HCT116 (cell line): ENCODE measurements at regions not wholly inside any gene's neighbourhood (a gene's known extent, or its start where the extent isn't known, plus 50 kb on each side); places are given as distances from the start of the nearest gene placed in this dataset.

Experiments used
- ATAC-seq: fragments of 200-7000 bp; cut with Tn5 transposase; 2 replicates; pipeline ENCODE4 v1.9.1; 2020; ENCODE audit warnings: mild to moderate bottlenecking, moderate library complexity
- BruUV-seq: library from RNA; stranded (reverse); fragments of 400-500 nt; replicated peaks from 2 replicates; lab custom pipeline; 2021; lab: Mats Ljungman, UMichigan
- CTCF ChIA-PET: fragments of 300-600 bp; sonication (Branson Sonifier 250); formaldehyde crosslinking; loops from one replicate; lab custom pipeline; 2021; ENCODE audit warnings: antibody characterized with exemption; lab: Charles Lee
- POLR2A ChIA-PET: fragments of 300-600, 350-600 bp; sonication (Branson Sonifier 250); formaldehyde crosslinking; loops from one replicate; lab custom pipeline; 2021; ENCODE audit warnings: antibody characterized with exemption; lab: Charles Lee
- RAD21 ChIA-PET, 2 experiments: fragments of 300-600 bp; sonication (Branson Sonifier 250); formaldehyde crosslinking; loops; one replicate each; lab custom pipeline; 2023; ENCODE audit warnings: low total read pairs in 2 of 2; ENCODE audit not compliant: uncharacterized antibody in 2 of 2, unreplicated experiment in 2 of 2, low non-redundant PET in 1 of 2; lab: Charles Lee
- DNase-seq: peaks from one replicate; pipeline ENCODE4 v3.0.0-alpha.2; 2010; ENCODE audit warnings: low read depth, low spot score
- H2AFZ ChIP-seq: fragments of 200-600 bp; shearing (Covaris generic), sonication (generic); 2 replicates; pipeline ENCODE4 v1.6.1; 2017; ENCODE audit warnings: low read depth, mixed run types, mixed read lengths, antibody characterized with exemption, low read length; ENCODE audit not compliant: poor library complexity, severe bottlenecking
- H3K27ac ChIP-seq: 2 replicates; pipeline ENCODE4 v1.5.1; 2012; ENCODE audit warnings: low read depth, low read length
- H3K27me3 ChIP-seq: fragments of 200-600 bp; sonication (generic); 2 replicates; pipeline ENCODE4 v1.6.1; 2016; ENCODE audit warnings: mixed run types, low read length, mixed read lengths; ENCODE audit not compliant: insufficient read depth
- H3K36me3 ChIP-seq, 2 experiments: fragments of 200-500 bp in 1 of 2; fragments of 200-600 bp in 1 of 2; sonication (Bioruptor generic) in 1 of 2; sonication (generic) in 1 of 2; 2 replicates each; pipeline versions ENCODE4 v1.5.1 to v1.6.1; 2014 to 2016; ENCODE audit warnings: low read length in 2 of 2, inconsistent platforms in 1 of 2, mixed read lengths in 1 of 2, mixed run types in 1 of 2; ENCODE audit not compliant: insufficient read depth in 2 of 2, control insufficient read depth in 1 of 2
- H3K4me1 ChIP-seq, 2 experiments: fragments of 200-600 bp in 1 of 2; sonication (generic) in 1 of 2; 2 replicates each; pipeline versions ENCODE4 v1.5.1 to v1.6.1; 2012 to 2017; ENCODE audit warnings: low read length in 2 of 2, inconsistent platforms in 1 of 2, mild to moderate bottlenecking in 1 of 2, mixed read lengths in 1 of 2, mixed run types in 1 of 2, moderate library complexity in 1 of 2; ENCODE audit not compliant: insufficient read depth in 2 of 2, control insufficient read depth in 1 of 2
- H3K4me2 ChIP-seq: fragments of 200-600 bp; sonication (generic); 2 replicates; pipeline ENCODE4 v1.6.1; 2017; ENCODE audit warnings: mixed run types, low read length, mixed read lengths
- H3K4me3 ChIP-seq, 2 experiments: fragments of 200-600 bp in 1 of 2; sonication (generic) in 1 of 2; replicated peaks in 1 of 2; 2 replicates each; pipeline ENCODE4 v1.5.1; 2011 to 2016; ENCODE audit warnings: low read length in 2 of 2, control low read depth in 1 of 2, low read depth in 1 of 2, mild to moderate bottlenecking in 1 of 2, mixed read lengths in 1 of 2, mixed run types in 1 of 2
- H3K79me2 ChIP-seq: fragments of 200-600 bp; sonication (generic); 2 replicates; pipeline ENCODE4 v1.6.1; 2017; ENCODE audit warnings: mild to moderate bottlenecking, mixed run types, low read length, moderate library complexity, mixed read lengths; ENCODE audit not compliant: insufficient read depth
- H3K9ac ChIP-seq: fragments of 200-600 bp; sonication (generic); 2 replicates; pipeline ENCODE4 v1.6.1; 2016; ENCODE audit warnings: low read length, mixed read lengths
- H3K9me2 ChIP-seq: fragments of 200-600 bp; sonication (generic), shearing (Covaris generic); 2 replicates; pipeline ENCODE4 v1.6.1; 2017; ENCODE audit warnings: mixed run types, mild to moderate bottlenecking, moderate library complexity; ENCODE audit not compliant: insufficient read depth
- H3K9me3 ChIP-seq, 2 experiments: fragments of 200-500 bp in 1 of 2; fragments of 200-600 bp in 1 of 2; sonication (Bioruptor generic) in 1 of 2; sonication (generic) in 1 of 2; 2 replicates each; pipeline ENCODE4 v1.6.1; 2014 to 2017; ENCODE audit warnings: low read length in 2 of 2, mixed read lengths in 2 of 2, inconsistent platforms in 1 of 2, low read depth in 1 of 2, mild to moderate bottlenecking in 1 of 2, mixed run types in 1 of 2, moderate library complexity in 1 of 2; ENCODE audit not compliant: control insufficient read depth in 1 of 2, insufficient read depth in 1 of 2
- H4K20me1 ChIP-seq: fragments of 200-600 bp; sonication (generic), shearing (Covaris generic); 2 replicates; pipeline ENCODE4 v1.6.1; 2017; ENCODE audit warnings: mixed run types, mild to moderate bottlenecking, moderate library complexity; ENCODE audit not compliant: insufficient read depth
- CBX3 ChIP-seq: IDR thresholded peaks from 2 replicates; pipeline ENCODE4 v1.6.1; 2012; ENCODE audit warnings: low read depth
- CEBPB ChIP-seq: IDR thresholded peaks from 2 replicates; pipeline ENCODE4 v1.6.1; 2012; ENCODE audit warnings: low read depth
- EGR1 ChIP-seq: IDR thresholded peaks from 2 replicates; pipeline ENCODE4 v1.6.1; 2012; ENCODE audit warnings: low read depth
- EZH2phosphoT487 ChIP-seq: fragments of 200-600 bp; IDR thresholded peaks from 2 replicates; pipeline ENCODE4 v1.6.1; 2018; ENCODE audit warnings: antibody characterized with exemption, borderline replicate concordance
- JUND ChIP-seq: IDR thresholded peaks from 2 replicates; pipeline ENCODE4 v1.6.1; 2012
- POLR2A ChIP-seq: IDR thresholded peaks from 2 replicates; pipeline ENCODE4 v1.7.0; 2011; ENCODE audit warnings: borderline replicate concordance; ENCODE audit not compliant: insufficient read depth, insufficient read length; ENCODE audit errors: extremely low read depth
- POLR2AphosphoS5 ChIP-seq: IDR thresholded peaks from 2 replicates; pipeline ENCODE4 v1.6.1; 2011; ENCODE audit warnings: mild to moderate bottlenecking, low read depth, low read length, moderate library complexity
- RAD21 ChIP-seq: IDR thresholded peaks from 2 replicates; pipeline ENCODE4 v1.6.1; 2012; ENCODE audit warnings: low read depth, mild to moderate bottlenecking
- TCF7L2 ChIP-seq: IDR thresholded peaks from 2 replicates; pipeline ENCODE4 v1.7.0; 2011; ENCODE audit warnings: borderline replicate concordance, inconsistent platforms; ENCODE audit not compliant: insufficient read depth, insufficient read length; ENCODE audit errors: extremely low read depth
- ZFX ChIP-seq: fragments of 450-650 bp; IDR thresholded peaks from 2 replicates; pipeline ENCODE4 v1.6.1; 2017
- intact Hi-C: fragments of 100-400 bp; cut with micrococcal nuclease; formaldehyde crosslinking; loops from 2 replicates; pipeline ENCODE4 v1.10.0; 2022
- TF ChIP-seq, protein P1 (sequence below): IDR thresholded peaks from 2 replicates; pipeline ENCODE4 v1.6.1; 2011; ENCODE audit warnings: mild to moderate bottlenecking, low read length, moderate library complexity; ENCODE audit not compliant: insufficient replicate concordance; ENCODE audit errors: extremely low read depth
- TF ChIP-seq, protein P2 (sequence below): IDR thresholded peaks from 2 replicates; pipeline ENCODE4 v1.6.1; 2012
- TF ChIP-seq, protein P3 (sequence below), 3 experiments: fragments of 200-600 bp in 1 of 3; sonication (generic) in 1 of 3; IDR thresholded peaks in 2 of 3; conservative IDR thresholded peaks in 1 of 3; 2 replicates each; pipeline ENCODE4 v1.5.1; 2012 to 2017; ENCODE audit warnings: low read depth in 2 of 3, low read length in 2 of 3, antibody characterized with exemption in 1 of 3, borderline replicate concordance in 1 of 3, control low read depth in 1 of 3, mild to moderate bottlenecking in 1 of 3, mixed read lengths in 1 of 3, mixed run types in 1 of 3, moderate library complexity in 1 of 3; ENCODE audit not compliant: insufficient read depth in 1 of 3

DNA sequence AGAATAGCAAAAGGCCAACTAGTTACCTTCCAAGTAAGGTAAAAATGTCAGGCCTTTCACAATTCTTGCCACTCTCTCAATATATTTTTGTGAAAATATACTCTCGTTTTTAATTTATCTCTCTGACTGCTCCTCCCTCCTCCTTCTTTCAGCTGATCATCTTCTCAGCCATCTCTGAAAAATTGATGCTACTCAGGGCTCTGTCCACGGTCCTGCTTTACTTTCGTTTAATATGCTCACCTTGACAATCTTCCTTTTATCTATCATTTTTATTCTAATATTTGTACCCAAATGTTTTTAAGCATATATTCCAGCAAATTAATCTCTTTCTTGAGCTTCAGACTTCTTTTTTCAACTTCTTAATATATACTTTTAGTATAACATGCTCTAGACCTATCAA lies 1362.1 kb downstream of the ROBO1 start:
- TF ChIP-seq, protein P1, sequence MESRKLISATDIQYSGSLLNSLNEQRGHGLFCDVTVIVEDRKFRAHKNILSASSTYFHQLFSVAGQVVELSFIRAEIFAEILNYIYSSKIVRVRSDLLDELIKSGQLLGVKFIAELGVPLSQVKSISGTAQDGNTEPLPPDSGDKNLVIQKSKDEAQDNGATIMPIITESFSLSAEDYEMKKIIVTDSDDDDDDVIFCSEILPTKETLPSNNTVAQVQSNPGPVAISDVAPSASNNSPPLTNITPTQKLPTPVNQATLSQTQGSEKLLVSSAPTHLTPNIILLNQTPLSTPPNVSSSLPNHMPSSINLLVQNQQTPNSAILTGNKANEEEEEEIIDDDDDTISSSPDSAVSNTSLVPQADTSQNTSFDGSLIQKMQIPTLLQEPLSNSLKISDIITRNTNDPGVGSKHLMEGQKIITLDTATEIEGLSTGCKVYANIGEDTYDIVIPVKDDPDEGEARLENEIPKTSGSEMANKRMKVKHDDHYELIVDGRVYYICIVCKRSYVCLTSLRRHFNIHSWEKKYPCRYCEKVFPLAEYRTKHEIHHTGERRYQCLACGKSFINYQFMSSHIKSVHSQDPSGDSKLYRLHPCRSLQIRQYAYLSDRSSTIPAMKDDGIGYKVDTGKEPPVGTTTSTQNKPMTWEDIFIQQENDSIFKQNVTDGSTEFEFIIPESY = no peak
- TF ChIP-seq EZH2phosphoT487 = no peak
- TF ChIP-seq, protein P2, sequence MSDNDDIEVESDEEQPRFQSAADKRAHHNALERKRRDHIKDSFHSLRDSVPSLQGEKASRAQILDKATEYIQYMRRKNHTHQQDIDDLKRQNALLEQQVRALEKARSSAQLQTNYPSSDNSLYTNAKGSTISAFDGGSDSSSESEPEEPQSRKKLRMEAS = no peak
- TF ChIP-seq, all 23 proteins: peak for 0
- BruUV-seq = no TSS peak
- no peak for ATAC-seq
- DNase-seq = no peak
- Histone ChIP-seq H3K27me3 (no peaks in the 10 kb centered on the region), H3K27ac (no peak overlapping the region), H3K9me2 (no peaks in the 10 kb centered on the region), H2AFZ (no peak overlapping the region), H3K9ac (no peak overlapping the region), H3K9me3 (peaks cover 8 to 36% of the 10 kb centered on the region in 2 experiments; a peak in 2 of 4 replicates), H4K20me1 (no peaks in the 10 kb centered on the region), H3K4me3 (no peak overlapping the region), H3K4me1 (no peaks in the 10 kb centered on the region), H3K79me2 (no peaks in the 10 kb centered on the region), H3K4me2 (no peak overlapping the region), H3K36me3 (no peaks in the 10 kb centered on the region)
- POLR2A ChIA-PET = no interaction called here
- RAD21 ChIA-PET = no interaction called here
- CTCF ChIA-PET = no interaction called here
- intact Hi-C loops = no loop called here

DNA sequence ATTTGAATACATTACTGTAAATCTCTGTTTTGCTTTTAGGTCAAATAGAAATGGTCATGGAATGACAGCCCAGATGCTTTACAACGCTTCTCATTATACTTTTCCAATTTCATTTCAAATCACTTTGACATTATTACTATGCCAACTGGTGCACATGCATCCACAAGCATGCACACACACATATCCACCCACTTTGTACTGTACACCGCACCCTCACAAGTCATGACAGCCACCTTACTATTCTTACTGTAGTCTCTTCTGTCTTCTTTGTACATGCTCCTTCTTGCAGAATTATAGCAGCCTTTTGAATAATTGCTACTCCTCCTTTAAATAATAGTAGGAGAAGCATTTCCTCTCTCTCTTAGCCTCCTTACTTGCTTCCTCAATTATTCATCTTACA lies 1361.4 kb downstream of the ROBO1 start:
- TF ChIP-seq POLR2AphosphoS5 (no peak), CEBPB (no peak), EZH2phosphoT487 (no peak), TCF7L2 (no peak), ZFX (no peak), CBX3 (no peak), JUND (no peak), EGR1 (no peak), POLR2A (no peak), RAD21 (no peak)
- TF ChIP-seq, protein P1 = no peak
- TF ChIP-seq, protein P3, sequence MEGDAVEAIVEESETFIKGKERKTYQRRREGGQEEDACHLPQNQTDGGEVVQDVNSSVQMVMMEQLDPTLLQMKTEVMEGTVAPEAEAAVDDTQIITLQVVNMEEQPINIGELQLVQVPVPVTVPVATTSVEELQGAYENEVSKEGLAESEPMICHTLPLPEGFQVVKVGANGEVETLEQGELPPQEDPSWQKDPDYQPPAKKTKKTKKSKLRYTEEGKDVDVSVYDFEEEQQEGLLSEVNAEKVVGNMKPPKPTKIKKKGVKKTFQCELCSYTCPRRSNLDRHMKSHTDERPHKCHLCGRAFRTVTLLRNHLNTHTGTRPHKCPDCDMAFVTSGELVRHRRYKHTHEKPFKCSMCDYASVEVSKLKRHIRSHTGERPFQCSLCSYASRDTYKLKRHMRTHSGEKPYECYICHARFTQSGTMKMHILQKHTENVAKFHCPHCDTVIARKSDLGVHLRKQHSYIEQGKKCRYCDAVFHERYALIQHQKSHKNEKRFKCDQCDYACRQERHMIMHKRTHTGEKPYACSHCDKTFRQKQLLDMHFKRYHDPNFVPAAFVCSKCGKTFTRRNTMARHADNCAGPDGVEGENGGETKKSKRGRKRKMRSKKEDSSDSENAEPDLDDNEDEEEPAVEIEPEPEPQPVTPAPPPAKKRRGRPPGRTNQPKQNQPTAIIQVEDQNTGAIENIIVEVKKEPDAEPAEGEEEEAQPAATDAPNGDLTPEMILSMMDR (IDR thresholded peaks at IDR 0.05 in 2 of 3, conservative IDR thresholded peaks at IDR 0.05 in 1 of 3; ENCODE audit: borderline replicate concordance in 1 of 3, insufficient read depth in 1 of 3, low read depth in 2 of 3, low read length in 2 of 3) = no peak
- no peak overlapping the region for H3K4me3 ChIP-seq
- peaks cover 4 to 35% of the 10 kb centered on the region in 2 experiments; a peak in 2 of 4 replicates for H3K9me3 ChIP-seq
- H4K20me1 ChIP-seq = no peaks in the 10 kb centered on the region
- POLR2A ChIA-PET = no interaction called here
- no peaks in the 10 kb centered on the region for H3K9me2 ChIP-seq
- no peaks in the 10 kb centered on the region for H3K36me3 ChIP-seq
- H2AFZ ChIP-seq = no peak overlapping the region
- H3K27me3 ChIP-seq = no peaks in the 10 kb centered on the region
- intact Hi-C loops = no loop called here
- no peak overlapping the region for H3K27ac ChIP-seq
- H3K9ac ChIP-seq = no peak overlapping the region
- DNase-seq (no peak), ATAC-seq (no peak)
- no TSS peak for BruUV-seq
- RAD21 ChIA-PET = no interaction called here
- H3K79me2 ChIP-seq = no peaks in the 10 kb centered on the region
- CTCF ChIA-PET = no interaction called here
- H3K4me1 ChIP-seq = no peaks in the 10 kb centered on the region
- no peak overlapping the region for H3K4me2 ChIP-seq
